ACHN (cell line): ENCODE measurements at regions not wholly inside any gene's neighbourhood (a gene's known extent, or its start where the extent isn't known, plus 50 kb on each side); places are given as distances from the start of the nearest gene placed in this dataset.
"Not testable (repeated sequence)": the region's sequence is repeated elsewhere in the genome, so short reads cannot be mapped to it uniquely, and the experiment has no call there.

Experiments
- DNase-seq: peaks from one replicate; pipeline ENCODE4 v3.0.0-alpha.2; 2015
- in situ Hi-C: cut with HindIII; loops from 2 replicates; pipeline ENCODE4 v1.10.0; 2017; ENCODE audit warnings: low sequenced_read_pairs, low pct_ligation_motif_present, low pct_unique_long_range_greater_than_20kb

GRCh38 chr2:14451312-14451711 lies 181.2 kb upstream of the LRATD1 start:
- in situ Hi-C loops, result no loop called here
- no peak for DNase-seq

- DNase-seq, result no peak
- in situ Hi-C loops, result no loop called here
Measured at GRCh38 chr2:14454202-14454601, 178.3 kb upstream of the LRATD1 start.

- in situ Hi-C loops, result no loop called here
- no peak for DNase-seq
Measured at GRCh38 chr2:14459786-14460325, 172.7 kb upstream of the LRATD1 start.

GRCh38 chr2:14475994-14476393 lies 156.5 kb upstream of the LRATD1 start:
- in situ Hi-C loops, result no loop called here
- DNase-seq, result no peak

- in situ Hi-C loops, result no loop called here
- no peak for DNase-seq
Measured at GRCh38 chr2:14479486-14479885, 153.0 kb upstream of the LRATD1 start.

GRCh38 chr2:14480120-14480519 lies 152.4 kb upstream of the LRATD1 start:
- DNase-seq, result no peak
- in situ Hi-C loops, result no loop called here

- no peak for DNase-seq
- in situ Hi-C loops, result no loop called here
Measured at GRCh38 chr2:14480906-14481305, 151.6 kb upstream of the LRATD1 start.

GRCh38 chr2:14492920-14493503 lies 139.5 kb upstream of the LRATD1 start:
- in situ Hi-C loops, result no loop called here
- DNase-seq, result no peak

GRCh38 chr2:14494759-14495158 lies 137.8 kb upstream of the LRATD1 start:
- in situ Hi-C loops, result no loop called here
- no peak for DNase-seq

GRCh38 chr2:14501061-14501460 lies 131.5 kb upstream of the LRATD1 start:
- in situ Hi-C loops, result no loop called here
- no peak for DNase-seq

- in situ Hi-C loops, DNase-seq: not testable (repeated sequence)
Measured at GRCh38 chr2:14506955-14507354, 125.6 kb upstream of the LRATD1 start.

- in situ Hi-C loops, result no loop called here
- DNase-seq, result no peak
Measured at GRCh38 chr2:14511541-14511940, 121.0 kb upstream of the LRATD1 start.

- in situ Hi-C loops, result no loop called here
- no peak for DNase-seq
Measured at GRCh38 chr2:14513903-14514302, 118.6 kb upstream of the LRATD1 start.

GRCh38 chr2:14516844-14517243 lies 115.7 kb upstream of the LRATD1 start:
- DNase-seq, result no peak
- in situ Hi-C loops, result no loop called here

GRCh38 chr2:14517731-14518130 lies 114.8 kb upstream of the LRATD1 start:
- DNase-seq, result no peak
- in situ Hi-C loops, result no loop called here

- DNase-seq, result no peak
Measured at GRCh38 chr2:14520385-14520945, 112.1 kb upstream of the LRATD1 start.

GRCh38 chr2:14524041-14524802 lies 108.3 kb upstream of the LRATD1 start:
- in situ Hi-C loops, result no loop called here
- no peak for DNase-seq

More at GRCh38 chr2:14520385-14520945, 112.1 kb upstream of the LRATD1 start:
- in situ Hi-C loops, result no loop called here

- DNase-seq, result no peak
- in situ Hi-C loops, result no loop called here
Measured at GRCh38 chr2:14524803-14525080, 107.8 kb upstream of the LRATD1 start.

GRCh38 chr2:14530506-14530905 lies 102.0 kb upstream of the LRATD1 start:
- no peak for DNase-seq
- in situ Hi-C loops, result no loop called here
